ENCODE measurements at regions not wholly inside any gene's neighbourhood (a gene's known extent, or its start where the extent isn't known, plus 50 kb on each side); places are given as distances from the start of the nearest gene placed in this dataset.

GRCh38 chr14:87638196-87638595 lies 354.8 kb downstream of the GALC start:
- TF ChIP-seq CTCF (IDR thresholded peaks at IDR 0.05) (no peak), POLR2A (IDR thresholded peaks at IDR 0.05) (no peak)

Data from body of pancreas (tissue), 4 donors.